EL (cell line): ENCODE measurements at regions not wholly inside any gene's neighbourhood (a gene's known extent, or its start where the extent isn't known, plus 50 kb on each side); places are given as distances from the start of the nearest gene placed in this dataset.
"Not testable (repeated sequence)": the region's sequence is repeated elsewhere in the genome, so short reads cannot be mapped to it uniquely, and the experiment has no call there.

Source experiments
- DNase-seq: peaks from one replicate; pipeline ENCODE4 v3.0.0-alpha.2; 2016

GRCh38 chr1:57612833-57613232 is 189.0 kb upstream of the DAB1 start:
- DNase-seq, result no peak

- DNase-seq, result no peak
Observed at GRCh38 chr1:57605933-57606332, 182.1 kb upstream of the DAB1 start.

DNA sequence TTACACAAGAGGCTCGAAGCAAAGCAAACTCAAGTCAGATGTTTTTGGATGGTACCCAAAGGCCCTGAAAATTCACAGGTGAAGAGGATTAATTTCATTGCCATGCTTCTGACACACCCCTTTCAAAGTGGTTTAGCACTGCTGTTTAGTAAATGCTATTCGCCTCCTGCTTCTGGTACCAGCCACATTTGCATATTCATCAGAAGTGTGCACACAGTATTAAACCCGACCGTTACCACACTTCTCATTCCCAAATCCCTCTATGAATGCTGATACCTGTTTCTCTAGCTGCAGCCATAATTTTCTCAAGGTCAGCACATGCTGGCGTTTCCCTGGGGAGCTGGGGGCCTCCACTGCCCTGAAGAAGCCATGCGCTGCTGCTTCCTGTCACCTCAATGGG is 179.8 kb upstream of the DAB1 start:
- no peak for DNase-seq

- no peak for DNase-seq
Observed at GRCh38 chr1:57600424-57600823, 176.6 kb upstream of the DAB1 start.

DNA sequence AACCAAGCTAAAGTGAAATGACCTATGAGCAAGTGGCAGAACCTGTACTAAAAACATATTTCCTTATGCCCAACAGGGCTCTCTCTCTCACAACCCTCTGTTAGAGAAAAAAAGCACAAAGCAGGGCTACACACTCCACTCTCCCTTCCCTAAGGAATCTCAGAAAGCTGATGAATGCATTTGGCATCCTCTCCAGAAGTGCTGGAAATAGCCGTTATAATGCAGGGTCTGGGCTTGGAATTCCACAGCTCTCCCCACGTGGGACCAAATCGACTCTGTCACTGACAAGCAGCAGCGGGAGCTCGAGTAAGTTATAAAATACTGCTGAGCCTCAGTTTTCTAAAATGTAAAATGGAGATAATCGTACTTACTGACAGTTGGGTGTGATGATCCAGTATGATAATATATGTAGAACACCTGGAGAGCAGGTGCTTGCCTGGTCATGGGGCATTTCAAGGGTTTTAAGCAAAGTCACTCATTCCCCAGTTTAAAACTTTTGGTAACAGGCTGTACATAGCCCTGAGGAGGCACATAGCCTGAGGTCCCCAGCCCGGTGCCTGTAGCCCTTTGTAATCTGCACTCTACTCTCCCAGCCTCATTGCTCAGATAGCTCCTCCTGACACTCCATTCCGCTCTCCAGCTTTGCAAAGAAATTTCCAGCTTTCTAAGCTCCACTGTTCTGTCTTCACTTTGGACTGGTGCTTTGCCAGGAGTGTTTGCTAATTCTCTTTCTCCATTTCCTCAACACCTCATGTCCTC is 175.6 kb upstream of the DAB1 start:
- DNase-seq, result no peak

- DNase-seq, result no peak
Observed at GRCh38 chr1:57597036-57597435, 173.2 kb upstream of the DAB1 start.

- DNase-seq, result no peak
Observed at GRCh38 chr1:57594002-57594401, 170.1 kb upstream of the DAB1 start.

GRCh38 chr1:57591842-57592241 is 168.0 kb upstream of the DAB1 start:
- DNase-seq, result no peak

DNA sequence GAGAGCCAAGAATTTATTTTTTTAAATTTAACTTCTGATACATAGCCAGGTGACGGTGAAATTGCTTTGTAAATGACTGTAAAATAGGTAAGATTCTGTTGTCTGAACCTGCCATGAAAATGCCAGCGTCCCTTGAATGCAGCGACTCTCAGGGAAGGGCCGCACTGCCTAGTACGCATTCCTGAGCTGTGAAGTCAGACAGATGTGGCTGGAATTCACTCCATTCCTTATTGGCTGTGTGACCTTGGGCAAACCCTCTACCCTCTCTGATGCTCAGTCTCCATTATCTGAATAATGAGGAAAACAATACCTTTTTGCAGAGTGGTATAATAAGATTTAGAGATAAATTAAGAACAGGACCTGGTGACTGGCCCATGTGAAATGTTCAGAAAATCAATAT is 167.1 kb upstream of the DAB1 start:
- DNase-seq, result no peak

- no peak for DNase-seq
Observed at GRCh38 chr1:57586842-57587241, 163.0 kb upstream of the DAB1 start.

DNA sequence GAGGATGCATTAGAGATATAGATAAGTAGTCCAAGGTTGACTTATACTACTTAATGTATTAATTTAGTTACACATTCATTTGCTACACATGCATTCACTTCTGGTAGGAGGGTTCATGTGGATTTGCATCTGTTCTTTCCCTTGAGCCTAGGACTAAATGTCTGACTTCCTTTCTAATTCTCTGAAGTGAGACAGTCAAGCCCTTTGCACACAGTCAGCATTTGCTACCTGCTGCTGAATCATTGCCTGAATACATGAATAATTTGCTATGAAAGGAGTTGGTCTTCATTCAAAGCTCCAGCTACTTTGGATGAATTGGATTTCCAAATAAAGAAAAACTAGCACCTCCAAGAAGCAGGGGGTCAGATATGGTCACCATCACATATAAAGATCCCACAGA is 154.8 kb upstream of the DAB1 start:
- DNase-seq, result no peak

GRCh38 chr1:57578099-57578498 is 154.2 kb upstream of the DAB1 start:
- no peak for DNase-seq

DNA sequence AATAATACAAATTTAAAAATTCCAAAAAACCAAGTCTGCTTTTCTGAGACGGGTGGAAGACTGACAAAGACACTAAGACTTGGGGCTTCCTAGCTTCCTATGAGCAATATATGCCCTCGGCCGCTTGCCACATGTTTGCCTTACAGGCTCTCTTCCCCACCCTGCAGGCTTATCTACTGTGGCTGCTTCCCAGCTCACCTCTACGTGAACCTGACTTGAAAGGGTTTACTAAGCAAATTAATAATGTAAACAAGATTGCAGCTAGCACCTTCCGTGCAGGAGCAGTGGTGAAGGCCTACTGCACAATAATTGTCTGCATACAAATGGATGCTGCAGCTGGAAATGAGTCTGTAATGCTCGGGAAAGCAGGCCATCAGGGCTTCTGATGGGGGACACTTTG is 152.9 kb upstream of the DAB1 start:
- DNase-seq, result no peak

DNA sequence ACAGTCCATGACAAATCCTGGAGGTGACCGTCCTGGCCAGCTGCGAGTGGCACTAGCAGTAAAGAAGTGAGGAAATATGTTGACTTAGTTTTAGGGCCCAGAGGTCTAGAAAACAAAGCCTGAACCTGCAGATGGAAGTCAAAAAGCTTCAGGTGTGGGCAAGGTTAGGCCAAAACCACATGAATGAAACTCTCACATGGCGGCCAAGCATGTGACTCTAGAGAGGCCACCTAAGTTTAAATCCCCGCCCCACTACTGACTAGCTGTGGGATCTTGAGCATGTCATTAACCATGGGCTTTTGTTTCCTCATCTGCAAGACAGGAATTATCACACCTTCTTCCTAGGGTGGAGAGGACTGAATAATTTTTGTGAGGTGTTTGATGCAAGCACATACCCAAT is 148.2 kb upstream of the DAB1 start:
- DNase-seq, result no peak

DNA sequence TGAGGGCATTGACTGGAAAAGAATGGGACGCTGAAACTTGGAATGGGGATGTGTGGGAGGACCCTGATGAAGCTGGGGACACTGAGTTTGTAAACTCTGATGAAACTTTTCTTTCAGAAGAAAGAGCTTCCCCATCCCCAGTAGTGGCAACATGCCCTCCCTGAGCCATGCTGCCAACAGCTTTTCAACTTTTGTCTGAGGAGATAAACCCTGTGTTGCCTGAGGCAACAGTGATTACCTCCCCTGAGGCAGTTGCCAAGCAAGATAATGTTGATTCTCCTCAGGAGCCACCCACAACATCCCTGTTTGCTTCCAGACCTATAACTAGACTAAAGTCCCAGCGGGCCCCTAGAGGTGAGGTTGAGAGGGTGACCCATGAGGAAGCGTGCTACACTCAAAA is 134.2 kb upstream of the DAB1 start:
- not testable (repeated sequence) for DNase-seq

DNA sequence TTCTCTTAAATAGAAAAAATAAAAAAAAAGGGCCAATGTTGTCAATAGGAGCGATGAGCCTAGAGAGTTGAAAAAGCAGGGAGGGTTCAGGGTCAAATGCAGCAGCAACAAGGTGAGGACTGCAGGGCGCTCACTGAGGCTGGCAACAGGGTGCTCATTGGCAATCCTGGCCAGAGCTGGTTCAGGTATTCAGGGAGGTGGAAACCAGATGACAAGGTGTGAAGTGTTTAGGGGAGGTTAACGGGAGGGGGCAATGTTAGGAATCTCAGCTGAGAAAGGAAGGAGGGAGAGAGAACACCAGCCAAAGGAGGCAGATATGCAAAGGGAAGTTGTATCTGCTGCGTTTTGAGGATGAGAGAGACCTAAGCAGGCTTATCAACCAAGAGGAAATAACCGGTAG is 129.8 kb upstream of the DAB1 start:
- no peak for DNase-seq

- no peak for DNase-seq
Observed at GRCh38 chr1:57551476-57551875, 127.6 kb upstream of the DAB1 start.

GRCh38 chr1:57550092-57550491 is 126.2 kb upstream of the DAB1 start:
- no peak for DNase-seq

GRCh38 chr1:57549300-57549699 is 125.4 kb upstream of the DAB1 start:
- DNase-seq, result no peak

- no peak for DNase-seq
Observed at GRCh38 chr1:57546549-57547330, 122.9 kb upstream of the DAB1 start.

DNA sequence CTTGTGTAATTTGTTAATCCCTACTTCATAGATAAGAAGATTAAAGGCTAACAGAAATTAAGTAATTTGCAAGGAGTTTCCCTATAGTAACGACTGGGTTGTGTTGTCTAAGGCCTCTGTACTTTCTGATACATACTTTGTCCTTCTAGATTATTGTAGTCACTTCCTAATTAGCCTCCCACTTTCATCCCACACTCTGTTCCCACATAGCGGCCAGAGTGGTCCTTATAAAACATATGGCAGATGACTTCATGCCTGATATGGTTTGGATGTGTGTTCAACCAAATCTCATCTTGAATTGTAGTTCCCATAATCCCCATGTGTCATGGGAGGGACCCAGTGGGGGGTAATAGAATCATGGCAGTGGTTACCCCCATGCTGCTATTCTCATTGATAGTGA is 120.5 kb upstream of the DAB1 start:
- no peak for DNase-seq

- no peak for DNase-seq
Observed at GRCh38 chr1:57536749-57537423, 113.0 kb upstream of the DAB1 start.

- no peak for DNase-seq
Observed at GRCh38 chr1:57532299-57532698, 108.4 kb upstream of the DAB1 start.

DNA sequence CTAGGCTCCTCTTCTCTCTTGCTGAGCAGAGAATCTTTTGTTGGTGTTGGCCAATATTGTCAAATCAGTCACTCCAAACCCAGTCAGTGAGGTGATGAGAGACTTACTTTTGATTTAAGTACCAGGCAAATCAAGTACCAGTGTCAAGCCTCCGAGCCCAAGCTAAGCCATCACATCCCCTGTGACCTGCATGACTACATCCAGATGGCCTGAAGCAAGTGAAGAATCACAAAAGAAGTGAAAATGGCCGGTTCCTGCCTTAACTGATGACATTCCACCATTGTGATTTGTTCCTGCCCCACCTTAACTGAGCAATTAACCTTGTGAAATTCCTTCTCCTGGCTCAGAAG is 107.0 kb upstream of the DAB1 start:
- DNase-seq, result not testable (repeated sequence)
